HuH-7 (cell line): ENCODE measurements at regions not wholly inside any gene's neighbourhood (a gene's known extent, or its start where the extent isn't known, plus 50 kb on each side); places are given as distances from the start of the nearest gene placed in this dataset.

Experiments
- DNase-seq: peaks from one replicate; pipeline ENCODE4 v3.0.0; 2011; ENCODE audit warnings: low spot score

DNA sequence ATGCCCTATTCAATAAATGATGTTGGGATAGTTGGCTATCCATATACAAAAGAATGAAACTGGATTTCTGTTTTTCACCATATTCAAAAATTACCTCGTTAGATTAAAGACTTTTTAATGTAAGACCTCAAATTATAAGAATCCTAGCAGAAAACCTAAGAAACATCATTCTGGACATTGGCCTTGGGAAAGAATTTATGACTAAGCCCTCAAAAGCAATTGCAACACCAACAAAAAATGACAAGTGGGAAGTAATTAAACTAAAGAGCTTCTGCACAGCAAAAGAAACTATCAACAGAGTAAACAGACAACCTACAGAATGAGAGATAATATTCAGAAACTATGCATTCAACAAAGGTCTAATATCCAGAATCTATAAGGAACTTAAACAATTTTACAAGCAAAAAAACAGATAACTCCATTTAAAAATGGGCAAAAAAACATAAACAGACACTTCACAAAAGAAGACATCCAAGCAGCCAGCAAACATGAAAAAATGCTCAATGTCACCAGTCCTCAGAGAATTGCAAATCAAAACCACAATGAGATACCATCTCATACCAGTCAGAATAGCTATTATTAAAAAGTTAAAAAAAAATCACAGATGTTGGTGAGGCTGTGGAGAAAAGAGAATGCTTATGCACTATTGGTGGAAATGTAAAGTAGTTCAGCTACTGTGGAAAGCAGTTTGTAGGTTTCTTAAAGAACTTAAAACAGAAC lies 309.8 kb downstream of the AHR start:
- DNase-seq = no peak

DNA sequence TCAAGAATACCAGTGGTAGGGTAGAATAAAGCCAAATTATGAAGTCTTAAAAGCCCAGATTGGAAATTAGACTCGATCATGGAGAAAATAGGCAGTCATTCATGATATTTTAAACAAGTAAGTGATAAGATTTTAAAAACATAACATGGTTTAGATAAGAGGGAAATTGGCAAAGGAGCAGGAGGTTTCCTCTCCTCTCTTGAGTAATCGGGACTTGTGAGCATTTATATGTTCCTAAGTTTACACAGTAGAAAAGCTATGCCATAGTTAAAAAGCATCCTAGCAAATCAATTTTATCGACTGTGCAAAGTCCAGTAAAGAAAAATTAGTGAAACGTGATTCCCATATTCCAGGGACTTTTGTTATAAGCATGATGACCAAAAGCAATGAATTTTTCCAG lies 313.2 kb downstream of the AHR start:
- DNase-seq = no peak

DNA sequence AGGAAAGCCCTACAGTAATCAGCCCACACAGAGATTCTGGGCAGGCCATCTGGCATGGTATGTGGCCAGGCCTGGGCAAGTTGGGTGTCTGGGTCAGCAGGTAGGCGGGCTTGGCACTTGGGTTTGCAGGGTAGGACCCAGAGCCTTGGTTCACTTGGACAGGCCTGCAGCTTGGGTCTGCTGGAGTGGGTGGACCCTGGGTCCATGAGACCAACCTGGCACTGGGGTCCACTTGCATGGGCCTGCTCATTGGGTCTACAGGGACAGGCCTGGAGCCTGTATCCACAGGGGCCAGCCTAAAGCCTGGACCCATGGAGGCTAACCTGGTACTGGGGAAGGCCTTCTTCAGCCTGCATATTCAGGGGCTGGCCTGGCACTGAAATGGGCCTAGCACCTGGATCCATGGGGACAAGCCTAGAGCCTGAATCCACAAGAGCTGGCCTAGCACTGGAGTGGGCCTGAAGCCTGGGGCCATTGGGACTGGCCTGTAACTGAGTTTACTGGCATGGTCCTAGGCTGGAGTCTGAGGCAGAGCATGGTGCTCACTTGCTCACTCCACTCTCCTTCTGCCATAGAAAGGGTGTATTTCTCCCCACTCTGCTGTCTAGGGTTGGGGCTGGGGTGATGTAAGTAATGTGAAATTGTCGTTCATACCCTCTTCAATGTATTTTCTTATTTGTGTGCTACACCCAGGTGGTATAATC lies 315.0 kb downstream of the AHR start:
- DNase-seq = no peak

DNA sequence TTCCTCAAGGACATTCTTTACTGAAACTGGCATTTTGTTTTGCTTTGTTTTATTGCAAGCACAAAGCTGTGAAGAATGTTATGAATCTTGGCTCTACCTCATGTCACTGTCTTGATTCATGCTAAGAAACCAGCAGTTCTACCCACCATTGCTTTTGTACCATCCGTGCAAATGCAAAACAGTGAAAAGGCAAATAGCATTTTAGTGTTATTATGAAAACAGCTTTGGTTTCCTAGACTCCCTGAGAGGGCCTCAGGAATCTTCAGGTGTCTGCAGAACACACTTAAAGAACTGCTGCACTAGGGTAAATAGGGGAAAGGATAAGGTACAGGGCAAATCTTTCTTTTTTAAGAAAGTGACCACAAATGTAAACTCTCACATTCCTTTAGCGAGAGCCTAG lies 318.9 kb downstream of the AHR start:
- DNase-seq = no peak

DNA sequence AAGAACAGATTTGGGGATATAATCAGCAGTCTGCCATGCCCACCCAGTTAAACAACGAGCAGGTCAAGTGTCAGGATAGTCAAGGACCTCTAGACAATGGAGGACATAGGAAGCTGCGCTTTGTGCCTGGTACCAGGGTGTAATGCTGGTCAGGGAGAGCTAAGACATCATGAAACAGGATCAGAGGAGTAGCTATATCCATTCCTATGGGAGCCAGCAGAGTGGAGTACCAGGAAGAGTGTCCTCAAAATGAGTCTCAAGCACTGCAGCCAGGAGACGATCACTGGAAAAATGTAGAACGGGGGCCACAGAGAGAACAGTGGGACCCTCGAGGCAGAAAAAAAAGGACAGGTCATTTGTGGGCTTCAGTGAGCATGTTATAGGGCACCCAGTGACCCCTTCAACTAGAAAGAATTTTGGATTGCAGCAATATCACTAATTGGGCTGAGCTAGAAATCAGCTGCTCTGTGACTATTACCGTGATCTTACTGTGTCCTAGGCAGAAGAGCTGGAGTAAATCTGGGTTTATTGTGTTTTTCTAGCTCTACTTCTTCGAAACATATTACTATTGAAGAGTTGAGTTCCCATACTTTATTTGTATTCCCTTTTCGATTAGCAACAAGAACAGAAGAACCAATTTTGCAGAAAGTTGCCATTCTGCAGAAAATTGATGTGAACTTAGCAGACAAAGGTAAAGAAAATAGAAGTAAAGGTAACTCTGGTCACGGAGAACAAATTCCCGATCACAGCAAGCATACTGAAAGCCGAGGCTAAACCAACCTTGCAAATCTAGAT lies 319.6 kb downstream of the AHR start:
- DNase-seq = no peak

DNA sequence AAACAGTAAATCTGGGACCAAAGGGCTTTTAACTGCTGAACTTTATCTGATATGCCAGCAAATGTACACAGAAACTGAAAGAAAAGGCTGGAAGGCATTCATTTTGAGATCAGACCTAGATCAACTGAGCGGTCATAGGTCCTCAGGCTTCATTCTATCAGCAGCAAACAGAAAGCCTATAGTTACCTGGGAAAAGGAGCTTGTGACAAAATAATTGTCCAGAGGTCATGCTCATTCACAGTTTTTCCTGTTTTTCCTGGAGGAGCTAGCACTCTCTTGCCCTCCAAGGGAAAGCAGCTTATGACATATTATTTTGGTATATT lies 320.2 kb downstream of the AHR start:
- DNase-seq = peak; percentile 36

DNA sequence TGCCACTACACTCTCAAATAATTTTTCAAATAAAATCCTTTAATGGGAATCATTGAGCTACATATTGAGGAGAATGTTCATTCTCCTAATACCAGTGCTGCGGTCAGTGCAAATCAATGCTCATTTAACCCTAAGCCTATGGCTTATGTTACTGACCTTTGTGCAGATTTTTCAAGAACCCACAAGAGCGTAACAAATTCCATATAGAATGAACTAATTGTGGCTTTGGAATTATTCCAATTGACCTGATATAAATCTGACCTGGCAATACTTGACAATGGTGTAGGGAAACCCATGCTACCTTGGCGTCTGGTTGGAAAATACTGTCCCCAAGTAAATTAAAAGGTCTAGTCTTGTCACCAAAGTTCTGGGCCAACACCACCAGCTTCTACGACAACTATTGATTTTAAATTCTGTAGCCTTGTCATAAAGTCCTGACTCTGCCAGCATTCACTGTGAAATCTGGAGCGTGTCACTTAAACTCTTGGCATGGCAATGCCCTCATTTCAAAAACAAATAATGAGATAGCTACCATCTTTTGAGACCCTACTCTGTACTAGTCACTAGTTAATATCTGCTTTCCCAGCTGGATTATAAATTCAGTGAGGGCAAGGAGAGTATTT lies 320.9 kb downstream of the AHR start:
- DNase-seq = no peak

DNA sequence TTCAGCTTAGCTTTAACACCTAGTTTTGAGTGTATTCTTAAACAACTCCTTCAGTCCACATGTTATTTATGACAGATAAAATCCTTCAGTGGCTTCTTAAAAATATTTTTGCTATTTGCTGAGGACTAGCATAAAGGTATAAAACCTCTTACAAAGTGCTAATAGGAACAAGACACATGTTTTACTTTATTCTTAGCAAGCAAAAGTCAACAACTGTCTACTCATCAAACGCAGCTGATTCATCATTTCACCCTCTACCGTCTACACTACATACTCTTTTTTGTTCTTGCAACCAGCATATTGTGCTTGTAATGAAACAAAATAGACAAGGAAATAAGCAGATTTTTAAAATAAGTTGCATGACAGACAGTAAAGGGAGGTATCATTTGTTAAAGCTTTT lies 319.7 kb downstream of the SNX13 start:
- no peak for DNase-seq

DNA sequence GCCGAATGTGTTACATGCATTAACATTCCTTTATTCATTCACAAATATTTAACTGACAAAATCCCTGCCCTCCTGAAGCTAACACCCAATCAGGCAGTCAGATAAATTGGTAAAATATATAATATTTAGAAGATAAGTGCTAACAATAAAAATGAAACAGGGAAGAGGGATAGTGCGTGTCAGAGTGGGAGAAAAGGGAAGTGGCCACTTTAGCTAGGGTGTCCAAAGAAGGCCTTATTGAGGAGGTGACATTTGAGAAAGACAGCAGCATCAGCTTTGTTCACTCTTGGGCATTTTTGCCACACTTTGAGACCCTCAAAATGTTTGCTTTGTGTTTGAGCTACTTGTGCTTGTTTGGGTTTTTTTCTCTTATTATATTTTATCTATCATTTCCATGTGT lies 317.8 kb downstream of the SNX13 start:
- DNase-seq = no peak

DNA sequence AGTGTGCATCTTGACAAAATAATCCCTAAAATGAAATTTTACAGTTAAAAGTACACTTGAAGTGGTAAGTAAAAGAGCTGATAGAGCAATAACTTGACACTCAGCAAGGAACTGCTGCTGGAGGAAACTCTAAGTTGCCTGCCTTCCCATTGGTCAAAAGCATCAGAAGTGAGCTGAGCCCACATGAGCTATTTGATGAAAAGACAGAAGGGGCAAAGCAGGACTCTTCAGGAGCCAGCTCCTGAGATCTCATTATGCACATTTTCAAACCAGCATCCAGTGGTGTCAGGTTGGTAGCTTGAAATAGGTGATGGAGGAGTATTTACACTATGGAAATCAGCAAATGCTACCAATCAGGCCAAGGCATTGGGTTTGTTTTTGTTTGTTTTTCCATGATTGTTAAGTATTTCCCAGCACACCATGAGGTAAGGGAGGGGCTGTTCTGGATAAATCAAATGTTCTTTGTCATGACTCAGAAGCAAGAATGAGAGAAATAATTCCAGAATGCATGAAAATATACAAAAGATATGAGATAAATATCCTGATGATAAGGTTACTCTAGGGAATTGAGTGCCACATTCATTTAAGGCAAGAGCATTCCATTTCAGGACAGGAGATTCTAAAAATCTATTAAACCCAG lies 316.6 kb downstream of the SNX13 start:
- DNase-seq = no peak

DNA sequence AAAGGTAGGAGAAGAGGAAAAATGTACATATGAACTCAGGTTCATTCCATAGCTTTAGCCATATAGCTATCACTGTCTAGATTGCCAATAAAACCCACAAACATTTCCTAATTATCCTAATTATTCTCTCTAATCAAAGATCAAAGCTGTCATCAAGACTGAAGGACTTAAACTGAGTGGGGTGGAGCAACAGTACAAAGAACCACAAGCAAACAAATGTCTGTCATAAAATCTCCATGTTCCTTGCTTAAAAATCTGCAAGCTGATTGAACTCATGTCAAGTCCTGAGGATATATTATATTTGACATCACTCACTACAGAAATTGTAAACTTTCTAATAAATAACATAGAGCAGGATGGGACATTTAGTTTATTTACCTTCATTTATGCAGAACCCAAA lies 315.9 kb downstream of the SNX13 start:
- DNase-seq = no peak

DNA sequence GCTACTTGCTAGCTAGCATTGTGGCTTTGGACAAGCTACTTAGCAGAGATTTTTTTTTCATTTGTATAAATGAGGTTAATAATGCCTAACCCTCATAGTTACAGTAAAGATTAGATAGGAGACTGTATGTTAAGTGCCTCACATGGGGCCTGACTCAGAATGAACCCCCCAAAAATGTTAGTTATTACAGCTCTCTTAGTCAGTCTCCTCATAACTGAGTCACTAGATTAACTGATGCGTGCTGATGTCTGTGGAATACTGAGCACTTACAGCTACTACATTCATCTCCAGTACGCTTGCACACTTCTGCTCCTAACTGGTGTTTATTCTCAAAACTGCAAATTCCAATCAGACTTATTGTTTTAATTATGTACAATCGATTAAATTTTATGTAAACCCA lies 315.3 kb downstream of the SNX13 start:
- DNase-seq = no peak

DNA sequence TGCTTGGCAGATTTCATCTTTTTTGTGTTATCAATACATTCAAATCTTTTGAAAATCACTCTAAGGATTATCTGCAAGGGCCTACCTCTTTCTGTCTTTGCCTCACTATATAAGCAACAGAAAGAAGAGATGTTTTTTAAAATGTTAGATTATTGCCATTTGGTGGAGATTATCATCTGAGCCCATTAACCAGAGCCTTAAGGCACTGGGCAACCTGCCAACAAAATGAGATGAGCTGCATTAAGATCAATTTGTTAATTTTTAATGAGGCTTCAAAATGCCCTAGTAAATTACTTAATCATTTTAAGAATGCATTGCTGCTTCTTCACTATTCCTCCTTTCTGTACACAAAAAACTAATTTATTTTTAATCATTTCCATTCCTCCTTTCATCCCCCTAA lies 314.1 kb downstream of the SNX13 start:
- no peak for DNase-seq

DNA sequence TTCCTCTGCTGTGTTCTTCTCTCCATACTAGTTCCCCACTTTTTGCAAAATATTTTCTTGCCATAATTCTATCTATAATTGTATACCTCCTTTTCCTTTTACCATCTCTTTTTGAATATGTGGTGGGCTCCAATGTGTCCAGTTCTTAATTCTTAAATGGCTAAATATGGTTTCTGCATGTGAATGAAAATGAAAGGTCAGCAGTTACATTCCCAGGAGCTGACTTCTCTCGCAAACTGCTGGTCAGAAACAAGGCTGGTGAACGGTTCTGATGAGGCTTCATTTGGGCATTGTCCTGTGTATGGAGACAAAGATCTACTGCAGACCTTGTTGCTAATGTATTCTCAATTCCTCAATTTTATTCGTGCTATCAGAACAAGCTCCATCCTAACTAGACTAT lies 309.2 kb downstream of the SNX13 start:
- no peak for DNase-seq

DNA sequence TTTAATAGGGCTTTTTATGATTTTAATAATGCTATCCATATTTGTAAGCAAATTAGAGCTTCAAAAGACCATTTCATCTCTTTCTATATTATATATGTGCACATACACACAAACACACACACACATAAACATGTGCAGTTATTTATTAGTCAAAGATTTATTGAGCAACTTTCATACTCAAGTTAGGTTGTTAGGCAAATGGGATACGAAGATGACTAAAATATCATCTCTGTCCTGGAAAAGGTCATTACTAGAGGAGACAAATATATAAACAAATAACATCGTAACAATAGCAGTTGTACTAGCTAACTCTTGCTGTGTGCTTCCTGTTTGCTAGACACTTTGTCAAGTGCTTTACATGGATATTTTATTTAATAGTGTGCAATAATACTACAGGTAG lies 307.9 kb downstream of the SNX13 start:
- no peak for DNase-seq

DNA sequence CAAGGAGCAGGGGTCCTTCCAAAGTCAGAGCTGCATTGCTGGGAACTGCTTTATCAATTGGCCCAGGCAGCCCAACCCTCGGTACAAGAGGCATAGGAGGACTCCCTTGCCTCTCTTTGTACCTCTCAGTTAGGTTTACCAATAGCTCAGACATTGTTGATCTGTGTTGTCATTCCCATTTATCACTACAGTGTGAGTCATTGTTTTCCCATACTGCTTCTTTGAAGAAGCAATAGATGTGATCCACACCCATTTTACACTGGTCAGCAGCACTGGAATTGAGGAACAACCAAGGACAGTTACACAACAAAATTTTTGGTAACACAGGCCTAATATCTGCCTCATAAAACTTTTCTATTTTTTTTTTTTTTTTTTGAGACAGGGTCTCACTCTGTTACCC lies 307.2 kb downstream of the SNX13 start:
- DNase-seq = no peak

DNA sequence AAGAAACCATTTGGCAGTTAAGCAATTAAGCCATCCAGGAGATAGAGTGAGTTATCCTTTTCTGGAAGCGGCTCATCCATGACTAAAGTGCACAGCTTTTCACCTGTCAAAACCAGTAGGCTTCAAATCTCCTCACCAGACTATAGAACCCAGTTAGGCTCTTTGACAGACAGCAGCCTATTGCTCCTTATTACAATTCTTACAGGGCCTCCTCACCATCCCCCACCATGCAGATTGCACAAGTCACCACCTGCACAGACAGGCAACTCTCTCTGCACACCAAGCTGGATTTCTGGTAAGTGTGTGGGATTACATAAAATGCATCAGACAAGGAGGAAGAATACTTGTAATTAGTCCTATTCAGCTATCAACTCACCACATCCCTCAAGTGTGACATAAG lies 301.6 kb downstream of the SNX13 start:
- no peak for DNase-seq

DNA sequence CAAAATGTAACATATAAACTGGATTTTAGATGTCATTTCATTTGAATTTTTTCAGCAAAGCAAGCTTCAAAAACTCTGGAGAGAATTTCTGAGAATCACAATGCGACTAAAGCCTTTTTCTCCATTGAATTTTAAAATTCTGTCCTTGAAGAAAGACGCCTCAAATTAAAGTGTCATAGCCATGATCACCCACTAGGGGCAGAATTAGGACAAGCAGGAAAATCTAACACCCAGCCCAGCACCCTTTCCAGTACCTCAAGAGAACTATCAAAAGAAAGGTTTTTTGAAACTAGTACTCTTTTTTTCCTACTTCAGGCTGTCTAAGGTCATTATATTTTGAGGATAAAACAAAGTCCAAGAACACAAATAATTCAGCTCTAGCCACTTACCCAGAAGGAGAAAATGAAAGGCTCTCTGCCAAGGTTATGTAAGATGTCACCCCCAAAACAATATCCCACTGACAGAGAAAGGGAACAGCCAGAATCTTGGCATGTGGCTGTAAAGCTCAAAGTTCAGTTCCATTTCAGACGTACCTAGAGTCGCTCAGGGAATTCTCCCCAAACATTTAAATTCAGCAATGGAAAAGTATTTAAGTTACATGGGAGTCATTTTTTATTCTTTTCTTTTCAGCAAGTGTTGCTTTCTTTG lies 299.4 kb downstream of the SNX13 start:
- DNase-seq = no peak

DNA sequence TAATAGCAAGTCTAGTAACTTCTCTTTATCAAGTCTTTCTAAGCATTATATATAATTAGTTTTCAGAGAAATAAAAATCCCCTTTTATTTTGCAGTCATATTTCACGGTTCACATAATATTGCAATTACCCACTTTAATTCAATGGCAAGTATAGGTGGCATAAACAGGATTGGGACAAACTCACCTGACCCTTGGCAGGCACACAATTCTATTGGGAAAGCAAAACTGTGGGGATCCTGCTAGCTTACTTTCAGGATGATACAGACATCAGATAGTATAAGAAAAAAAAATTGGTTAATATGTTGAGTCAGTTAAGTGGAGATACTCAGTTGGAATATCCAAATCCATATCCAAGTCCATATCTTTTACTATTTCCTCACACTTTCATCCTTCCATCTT lies 294.8 kb downstream of the SNX13 start:
- no peak for DNase-seq

DNA sequence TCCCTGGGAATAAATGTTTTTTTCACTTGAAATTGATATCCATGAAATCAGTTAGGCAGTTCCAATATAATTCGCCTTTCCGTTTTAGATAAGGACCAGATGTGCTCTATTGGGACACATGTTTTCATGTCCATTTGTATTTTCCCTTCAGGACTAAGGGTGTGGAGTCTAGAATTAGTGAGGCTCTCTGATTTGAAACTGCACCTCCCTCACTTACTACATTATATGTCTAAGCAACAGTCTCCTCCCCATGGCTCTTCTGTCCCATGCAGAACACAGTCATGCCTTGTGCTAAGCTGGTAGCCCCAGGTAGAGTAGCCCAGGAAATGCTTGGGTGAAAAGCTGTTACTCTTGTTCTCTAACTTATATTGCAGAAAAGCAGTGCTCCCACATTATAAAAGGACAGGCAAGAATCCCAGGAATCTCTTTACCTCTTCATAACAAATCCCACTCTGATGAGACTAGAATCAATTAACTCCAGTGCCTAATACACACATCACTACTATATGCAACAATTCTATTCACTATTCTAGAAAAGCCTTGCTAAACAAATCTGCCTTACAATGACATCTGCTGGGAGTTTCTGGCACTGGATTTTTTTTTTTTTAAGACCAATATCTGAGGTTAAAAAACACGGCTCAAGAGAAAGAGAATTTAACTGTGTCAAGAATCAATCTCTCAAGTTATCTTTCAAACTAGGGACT lies 293.9 kb downstream of the SNX13 start:
- DNase-seq = no peak

DNA sequence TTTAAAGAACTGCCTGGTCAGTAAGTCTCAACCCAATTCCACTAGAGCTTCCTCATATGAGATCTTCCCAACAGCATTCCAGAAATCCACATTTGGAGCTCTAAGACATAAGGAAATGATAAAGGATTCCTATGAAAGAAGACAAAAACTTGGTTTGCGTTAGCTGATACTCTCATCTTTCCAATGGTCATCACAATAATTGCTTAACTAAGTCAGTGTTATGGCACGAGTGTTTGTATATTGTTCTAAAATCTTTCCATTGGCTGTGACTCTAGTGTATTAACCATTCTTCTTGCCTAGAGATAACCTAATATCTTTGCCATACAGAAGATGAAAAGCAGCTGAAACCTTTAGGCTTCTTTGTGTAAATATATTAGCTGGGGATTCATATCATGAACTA lies 289.0 kb downstream of the SNX13 start:
- DNase-seq = no peak
